Fibroblast of lung (primary cell): ENCODE measurements at regions not wholly inside any gene's neighbourhood (a gene's known extent, or its start where the extent isn't known, plus 50 kb on each side); places are given as distances from the start of the nearest gene placed in this dataset.
"Not testable (repeated sequence)": the region's sequence is repeated elsewhere in the genome, so short reads cannot be mapped to it uniquely, and the experiment has no call there.

ENCODE experiments used
- DNase-seq, 2 donors: peaks; one replicate each; pipeline versions ENCODE4 v3.0.0 to v3.0.0-alpha.2; 2010; ENCODE audit warnings: low read depth in 2 of 2
- H2AFZ ChIP-seq: 2 replicates; pipeline ENCODE4 v1.5.1; 2012; ENCODE audit warnings: low read length, control low read depth, inconsistent platforms
- H3K27ac ChIP-seq: 2 replicates; pipeline ENCODE4 v1.5.1; 2011; ENCODE audit warnings: low read length, control low read depth; ENCODE audit not compliant: insufficient read depth
- H3K27me3 ChIP-seq: 2 replicates; pipeline ENCODE4 v1.5.1; 2011; ENCODE audit warnings: mild to moderate bottlenecking, low read length; ENCODE audit not compliant: control insufficient read depth, insufficient read depth
- H3K36me3 ChIP-seq: 2 replicates; pipeline ENCODE4 v1.5.1; 2011; ENCODE audit warnings: low read length; ENCODE audit not compliant: control insufficient read depth, insufficient read depth
- H3K4me1 ChIP-seq: 2 replicates; pipeline ENCODE4 v1.5.1; 2011; ENCODE audit warnings: low read length; ENCODE audit not compliant: control insufficient read depth, insufficient read depth; ENCODE audit errors: extremely low read depth
- H3K4me2 ChIP-seq: 2 replicates; pipeline ENCODE4 v1.5.1; 2011; ENCODE audit warnings: low read length, control low read depth; ENCODE audit not compliant: insufficient read depth; ENCODE audit errors: extremely low read depth
- H3K4me3 ChIP-seq, 4 experiments: fragments of 200-600 bp in 1 of 4; sonication (generic) in 1 of 4; replicated peaks in 1 of 4; 2 replicates each; pipeline ENCODE4 v1.5.1; 2011 to 2016; ENCODE audit warnings: low read length in 4 of 4, low read depth in 3 of 4, mild to moderate bottlenecking in 3 of 4, control low read depth in 2 of 4, inconsistent platforms in 1 of 4, mixed read lengths in 1 of 4; ENCODE audit not compliant: insufficient read depth in 1 of 4; ENCODE audit errors: control extremely low read depth in 1 of 4
- H3K79me2 ChIP-seq: 2 replicates; pipeline ENCODE4 v1.5.1; 2012; ENCODE audit warnings: mild to moderate bottlenecking, low read length, inconsistent platforms; ENCODE audit not compliant: control insufficient read depth, insufficient read depth
- H3K9ac ChIP-seq: 2 replicates; pipeline ENCODE4 v1.5.1; 2011; ENCODE audit warnings: mild to moderate bottlenecking, low read length, control low read depth; ENCODE audit not compliant: insufficient read depth
- H3K9me3 ChIP-seq: 2 replicates; pipeline ENCODE4 v1.5.1; 2012; ENCODE audit warnings: low read depth, low read length; ENCODE audit not compliant: control insufficient read depth, insufficient read depth
- H4K20me1 ChIP-seq: 2 replicates; pipeline ENCODE4 v1.5.1; 2011; ENCODE audit warnings: low read length; ENCODE audit not compliant: control insufficient read depth, insufficient read depth; ENCODE audit errors: extremely low read depth
- CTCF ChIP-seq, 2 donors: IDR thresholded peaks in 1 of 2; conservative IDR thresholded peaks in 1 of 2; 1 replicate in 1 of 2; 2 replicates in 1 of 2; pipeline ENCODE4 v1.5.1; 2011 to 2012; ENCODE audit warnings: low read length in 2 of 2, control low read depth in 1 of 2, inconsistent platforms in 1 of 2, low read depth in 1 of 2, mild to moderate bottlenecking in 1 of 2
- EZH2 ChIP-seq: IDR thresholded peaks from 2 replicates; pipeline ENCODE4 v1.5.1; 2012; ENCODE audit warnings: low read length, control low read depth, mild to moderate bottlenecking; ENCODE audit errors: missing control alignments

GRCh38 chr9:100819980-100820379 is 208.5 kb upstream of the PLPPR1 start:
- H3K9ac ChIP-seq: no peak overlapping the region
- H3K27me3 ChIP-seq: no peaks in the 10 kb centered on the region
- H3K27ac ChIP-seq: no peak overlapping the region
- H3K79me2 ChIP-seq: no peaks in the 10 kb centered on the region
- TF ChIP-seq EZH2 (no peak), CTCF (conservative IDR thresholded peaks at IDR 0.05 in 1 of 2, IDR thresholded peaks at IDR 0.05 in 1 of 2; ENCODE audit: low read depth in 1 of 2, low read length in 2 of 2) (no peak)
- no peak for DNase-seq
- H2AFZ ChIP-seq: no peak overlapping the region
- no peak overlapping the region for H3K4me2 ChIP-seq
- no peaks in the 10 kb centered on the region for H4K20me1 ChIP-seq
- H3K9me3 ChIP-seq: no peaks in the 10 kb centered on the region
- no peaks in the 10 kb centered on the region for H3K4me1 ChIP-seq
- no peaks in the 10 kb centered on the region for H3K36me3 ChIP-seq
- no peak overlapping the region for H3K4me3 ChIP-seq

GRCh38 chr9:100833035-100833434 is 195.5 kb upstream of the PLPPR1 start:
- not testable (repeated sequence) for DNase-seq, H2AFZ ChIP-seq, H3K79me2 ChIP-seq, H3K36me3 ChIP-seq, H3K4me1 ChIP-seq, H4K20me1 ChIP-seq, H3K9ac ChIP-seq, H3K4me2 ChIP-seq, H3K9me3 ChIP-seq, H3K27me3 ChIP-seq, H3K4me3 ChIP-seq, H3K27ac ChIP-seq

- TF ChIP-seq CTCF (conservative IDR thresholded peaks at IDR 0.05 in 1 of 2, IDR thresholded peaks at IDR 0.05 in 1 of 2; ENCODE audit: low read depth in 1 of 2, low read length in 2 of 2) (no peak), EZH2 (no peak)
- no peak overlapping the region for H3K9ac ChIP-seq
- DNase-seq: no peak
- no peaks in the 10 kb centered on the region for H3K4me1 ChIP-seq
- H3K4me2 ChIP-seq: no peak overlapping the region
- no peaks in the 10 kb centered on the region for H3K27me3 ChIP-seq
- no peaks in the 10 kb centered on the region for H3K79me2 ChIP-seq
- H3K4me3 ChIP-seq: no peak overlapping the region
- no peaks in the 10 kb centered on the region for H4K20me1 ChIP-seq
- H3K36me3 ChIP-seq: no peaks in the 10 kb centered on the region
- no peak overlapping the region for H3K27ac ChIP-seq
- no peak overlapping the region for H2AFZ ChIP-seq
- no peaks in the 10 kb centered on the region for H3K9me3 ChIP-seq
Measured at GRCh38 chr9:100838857-100839256, 189.7 kb upstream of the PLPPR1 start.

- no peaks in the 10 kb centered on the region for H3K27me3 ChIP-seq
- TF ChIP-seq EZH2: no peak
- no peak for TF ChIP-seq CTCF (conservative IDR thresholded peaks at IDR 0.05 in 1 of 2, IDR thresholded peaks at IDR 0.05 in 1 of 2; ENCODE audit: low read depth in 1 of 2, low read length in 2 of 2)
- no peaks in the 10 kb centered on the region for H3K36me3 ChIP-seq
- H3K4me1 ChIP-seq: no peaks in the 10 kb centered on the region
- H3K4me3 ChIP-seq: no peak overlapping the region
- no peaks in the 10 kb centered on the region for H4K20me1 ChIP-seq
- H3K79me2 ChIP-seq: no peaks in the 10 kb centered on the region
- no peak for DNase-seq
- no peaks in the 10 kb centered on the region for H3K9me3 ChIP-seq
- H3K27ac ChIP-seq: no peak overlapping the region
- H3K9ac ChIP-seq: no peak overlapping the region
- no peak overlapping the region for H2AFZ ChIP-seq
- no peak overlapping the region for H3K4me2 ChIP-seq
Measured at GRCh38 chr9:100848726-100849125, 179.8 kb upstream of the PLPPR1 start.
